RWPE1 (cell line): ENCODE measurements at regions not wholly inside any gene's neighbourhood (a gene's known extent, or its start where the extent isn't known, plus 50 kb on each side); places are given as distances from the start of the nearest gene placed in this dataset.
A peak's percentile ranks its signal among the peaks of the same experiment; 100 is the strongest.

Experiments used
- CTCF ChIA-PET: fragments of 350-600 bp; sonication (Branson Sonifier 250); formaldehyde crosslinking; extraction: SDS; loops from one replicate; lab custom pipeline; 2021; lab: Yijun Ruan, JAX
- POLR2A ChIA-PET: fragments of 400-600 bp; formaldehyde crosslinking; extraction: SDS; loops from one replicate; lab custom pipeline; 2020; ENCODE audit warnings: antibody characterized with exemption; ENCODE audit not compliant: low non-redundant PET; lab: Yijun Ruan, JAX
- DNase-seq: peaks from one replicate; pipeline ENCODE4 v3.0.0; 2012; ENCODE audit warnings: low spot score
- H3K27ac ChIP-seq: fragments of 450-650 bp; 2 replicates; pipeline ENCODE4 v1.5.1; 2017
- CTCF ChIP-seq: fragments of 450-650 bp; conservative IDR thresholded peaks from 2 replicates; pipeline ENCODE4 v1.5.1; 2017; ENCODE audit warnings: low read depth, mild to moderate bottlenecking

GRCh38 chr2:220280736-220281135 is 653.3 kb downstream of the SLC4A3 start:
- DNase-seq, result no peak
- H3K27ac ChIP-seq, result peak overlapping the region; percentile 43; the same call in 1 of the 2 replicates
- CTCF ChIA-PET, result interaction anchor here (0.6 kb wide), 1 partner anchor 1538 kb away, joined by 3 read pairs; no protein-coding TSS in a partner anchor
- POLR2A ChIA-PET, result no interaction called here
- TF ChIP-seq CTCF, result no peak

- H3K27ac ChIP-seq, result no peak overlapping the region
- CTCF ChIA-PET, result no interaction called here
- POLR2A ChIA-PET, result no interaction called here
- DNase-seq, result no peak
- TF ChIP-seq CTCF, result no peak
These were observed 654.3 kb downstream of the SLC4A3 start for GRCh38 chr2:220281771-220282170.

- CTCF ChIA-PET, result no interaction called here
- no peak for TF ChIP-seq CTCF
- DNase-seq, result no peak
- POLR2A ChIA-PET, result no interaction called here
- no peak overlapping the region for H3K27ac ChIP-seq
These were observed 654.8 kb downstream of the SLC4A3 start for GRCh38 chr2:220282236-220282635.

- DNase-seq, result no peak
- ChIA-PET CTCF (interaction anchor here (0.5 kb wide), 1 partner anchor 14 kb away, joined by 6 read pairs; no protein-coding TSS in a partner anchor), POLR2A (no interaction called here)
- no peak overlapping the region for H3K27ac ChIP-seq
- no peak for TF ChIP-seq CTCF
These were observed 666.5 kb downstream of the SLC4A3 start for GRCh38 chr2:220293966-220294365.

GRCh38 chr2:220296174-220296573 is 668.7 kb downstream of the SLC4A3 start:
- TF ChIP-seq CTCF, result no peak
- no peak for DNase-seq
- POLR2A ChIA-PET, result no interaction called here
- no peak overlapping the region for H3K27ac ChIP-seq
- CTCF ChIA-PET, result interaction anchor here (0.7 kb wide), 1 partner anchor 197 kb away, joined by 4 read pairs; no protein-coding TSS in a partner anchor

- H3K27ac ChIP-seq, result no peak overlapping the region
- no peak for DNase-seq
- CTCF ChIA-PET, result no interaction called here
- POLR2A ChIA-PET, result no interaction called here
- TF ChIP-seq CTCF, result no peak
These were observed 669.7 kb downstream of the SLC4A3 start for GRCh38 chr2:220297093-220297492.
